ENCODE measurements at regions not wholly inside any gene's neighbourhood (a gene's known extent, or its start where the extent isn't known, plus 50 kb on each side); places are given as distances from the start of the nearest gene placed in this dataset.

DNA sequence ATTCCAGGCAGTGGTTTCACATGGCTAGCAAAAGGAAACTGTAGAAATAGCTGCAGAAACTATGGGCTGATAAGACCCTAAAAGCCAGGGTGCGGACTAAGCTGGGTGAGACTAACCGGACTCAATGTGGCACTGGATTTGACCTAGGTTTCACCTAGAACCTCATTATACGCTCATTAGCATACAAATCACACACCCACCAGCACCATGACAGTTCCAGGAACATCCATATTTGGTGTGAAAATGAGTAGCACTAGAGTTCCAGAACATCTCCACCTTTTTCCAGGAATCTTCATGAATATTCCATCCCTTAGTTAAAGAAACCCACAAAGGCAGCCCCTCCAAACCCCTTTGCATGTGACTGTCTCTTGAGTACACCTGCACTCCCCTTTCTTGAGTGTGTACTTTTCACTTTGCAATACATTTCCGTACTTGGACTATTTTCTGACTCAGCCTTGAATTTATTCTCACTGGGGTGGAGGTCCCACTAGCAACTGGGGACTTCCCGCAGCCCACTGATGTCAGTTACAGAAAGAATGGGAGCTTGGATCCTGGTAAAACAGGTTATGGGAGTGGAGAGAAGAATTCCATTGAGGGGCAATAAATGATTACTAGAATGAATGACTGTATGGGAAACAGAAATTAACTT, 58.0 kb upstream of the SPATA31C2 start:
- Histone ChIP-seq H3K4me3 (no peak overlapping the region), H3K36me3 (no peaks in the 10 kb centered on the region), H3K27ac (no peak overlapping the region), H3K4me1 (no peaks in the 10 kb centered on the region), H3K9me3 (no peaks in the 10 kb centered on the region), H3K27me3 (no peaks in the 10 kb centered on the region)
- DNase-seq (ENCODE audit: low spot score in 2 of 2), result no peak
- intact Hi-C loops (cut with DNase I; ENCODE audit: low total_unique reads), result loop anchor here (5.0 kb wide), 1 partner anchor 421 kb away; no protein-coding TSS in a partner anchor
- TF ChIP-seq, protein P1, sequence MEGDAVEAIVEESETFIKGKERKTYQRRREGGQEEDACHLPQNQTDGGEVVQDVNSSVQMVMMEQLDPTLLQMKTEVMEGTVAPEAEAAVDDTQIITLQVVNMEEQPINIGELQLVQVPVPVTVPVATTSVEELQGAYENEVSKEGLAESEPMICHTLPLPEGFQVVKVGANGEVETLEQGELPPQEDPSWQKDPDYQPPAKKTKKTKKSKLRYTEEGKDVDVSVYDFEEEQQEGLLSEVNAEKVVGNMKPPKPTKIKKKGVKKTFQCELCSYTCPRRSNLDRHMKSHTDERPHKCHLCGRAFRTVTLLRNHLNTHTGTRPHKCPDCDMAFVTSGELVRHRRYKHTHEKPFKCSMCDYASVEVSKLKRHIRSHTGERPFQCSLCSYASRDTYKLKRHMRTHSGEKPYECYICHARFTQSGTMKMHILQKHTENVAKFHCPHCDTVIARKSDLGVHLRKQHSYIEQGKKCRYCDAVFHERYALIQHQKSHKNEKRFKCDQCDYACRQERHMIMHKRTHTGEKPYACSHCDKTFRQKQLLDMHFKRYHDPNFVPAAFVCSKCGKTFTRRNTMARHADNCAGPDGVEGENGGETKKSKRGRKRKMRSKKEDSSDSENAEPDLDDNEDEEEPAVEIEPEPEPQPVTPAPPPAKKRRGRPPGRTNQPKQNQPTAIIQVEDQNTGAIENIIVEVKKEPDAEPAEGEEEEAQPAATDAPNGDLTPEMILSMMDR (IDR thresholded peaks at IDR 0.05), result no peak
- TF ChIP-seq POLR2AphosphoS5 (IDR thresholded peaks at IDR 0.05) (no peak), POLR2A (IDR thresholded peaks at IDR 0.05) (no peak)

GRCh38 chr9:88193766-88194165, 55.5 kb upstream of the SPATA31C2 start:
- intact Hi-C loops (cut with DNase I; ENCODE audit: low total_unique reads), result no loop called here
- Histone ChIP-seq H3K36me3 (no peaks in the 10 kb centered on the region), H3K27ac (no peak overlapping the region), H3K9me3 (no peaks in the 10 kb centered on the region), H3K4me1 (no peaks in the 10 kb centered on the region), H3K4me3 (no peak overlapping the region), H3K27me3 (no peaks in the 10 kb centered on the region)
- no peak for DNase-seq (ENCODE audit: low spot score in 2 of 2)
- TF ChIP-seq, protein P1 (IDR thresholded peaks at IDR 0.05), result no peak
- TF ChIP-seq POLR2A (IDR thresholded peaks at IDR 0.05) (no peak), POLR2AphosphoS5 (IDR thresholded peaks at IDR 0.05) (no peak)

- Histone ChIP-seq H3K4me1 (no peaks in the 10 kb centered on the region), H3K4me3 (no peak overlapping the region), H3K27me3 (no peaks in the 10 kb centered on the region), H3K9me3 (no peaks in the 10 kb centered on the region), H3K27ac (no peak overlapping the region), H3K36me3 (no peaks in the 10 kb centered on the region)
- TF ChIP-seq POLR2AphosphoS5 (IDR thresholded peaks at IDR 0.05) (no peak), POLR2A (IDR thresholded peaks at IDR 0.05) (no peak)
- TF ChIP-seq, protein P1 (IDR thresholded peaks at IDR 0.05), result no peak
- DNase-seq (ENCODE audit: low spot score in 2 of 2), result no peak
- intact Hi-C loops (cut with DNase I; ENCODE audit: low total_unique reads), result no loop called here
Observed at GRCh38 chr9:88191456-88191855, 53.2 kb upstream of the SPATA31C2 start.

DNA sequence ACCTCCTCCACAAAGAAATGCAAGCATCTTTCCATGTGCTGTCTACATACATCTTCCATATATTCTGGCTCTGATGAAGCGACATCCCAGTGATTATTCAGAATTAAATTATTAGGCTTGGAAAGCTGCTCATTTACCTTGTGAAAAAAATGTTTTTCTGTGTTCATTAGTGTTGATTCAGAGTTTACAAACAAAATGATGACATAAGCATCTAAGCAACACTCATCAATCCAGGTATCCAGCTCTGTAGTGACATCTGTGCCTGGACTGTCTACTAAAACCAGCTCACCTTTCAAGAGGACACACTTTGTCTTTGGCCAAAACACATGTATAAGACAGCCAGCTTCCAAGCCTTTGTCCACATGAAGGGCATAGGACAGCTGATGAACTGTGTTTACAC, 51.1 kb upstream of the SPATA31C2 start:
- Histone ChIP-seq H3K36me3 (no peaks in the 10 kb centered on the region), H3K9me3 (no peaks in the 10 kb centered on the region), H3K4me1 (no peaks in the 10 kb centered on the region), H3K27ac (no peak overlapping the region), H3K27me3 (no peaks in the 10 kb centered on the region), H3K4me3 (no peak overlapping the region)
- DNase-seq (ENCODE audit: low spot score in 2 of 2), result no peak
- intact Hi-C loops (cut with DNase I; ENCODE audit: low total_unique reads), result no loop called here
- TF ChIP-seq POLR2A (IDR thresholded peaks at IDR 0.05) (no peak), POLR2AphosphoS5 (IDR thresholded peaks at IDR 0.05) (no peak)
- TF ChIP-seq, protein P1 (IDR thresholded peaks at IDR 0.05), result no peak
